AG10803 (cell line): ENCODE measurements at regions not wholly inside any gene's neighbourhood (a gene's known extent, or its start where the extent isn't known, plus 50 kb on each side); places are given as distances from the start of the nearest gene placed in this dataset.

Experiments used
- DNase-seq: peaks from one replicate; pipeline ENCODE4 v3.0.0; 2010; ENCODE audit warnings: low read depth
- H3K4me3 ChIP-seq: 2 replicates; pipeline ENCODE4 v1.5.1; 2011; ENCODE audit warnings: mild to moderate bottlenecking, low read length, control low read depth
- TF ChIP-seq, protein P1 (sequence below): conservative IDR thresholded peaks from 2 replicates; pipeline ENCODE4 v1.5.1; 2011; ENCODE audit warnings: mild to moderate bottlenecking, low read length, control low read depth, inconsistent platforms

- H3K4me3 ChIP-seq = no peak overlapping the region
- TF ChIP-seq, protein P1, sequence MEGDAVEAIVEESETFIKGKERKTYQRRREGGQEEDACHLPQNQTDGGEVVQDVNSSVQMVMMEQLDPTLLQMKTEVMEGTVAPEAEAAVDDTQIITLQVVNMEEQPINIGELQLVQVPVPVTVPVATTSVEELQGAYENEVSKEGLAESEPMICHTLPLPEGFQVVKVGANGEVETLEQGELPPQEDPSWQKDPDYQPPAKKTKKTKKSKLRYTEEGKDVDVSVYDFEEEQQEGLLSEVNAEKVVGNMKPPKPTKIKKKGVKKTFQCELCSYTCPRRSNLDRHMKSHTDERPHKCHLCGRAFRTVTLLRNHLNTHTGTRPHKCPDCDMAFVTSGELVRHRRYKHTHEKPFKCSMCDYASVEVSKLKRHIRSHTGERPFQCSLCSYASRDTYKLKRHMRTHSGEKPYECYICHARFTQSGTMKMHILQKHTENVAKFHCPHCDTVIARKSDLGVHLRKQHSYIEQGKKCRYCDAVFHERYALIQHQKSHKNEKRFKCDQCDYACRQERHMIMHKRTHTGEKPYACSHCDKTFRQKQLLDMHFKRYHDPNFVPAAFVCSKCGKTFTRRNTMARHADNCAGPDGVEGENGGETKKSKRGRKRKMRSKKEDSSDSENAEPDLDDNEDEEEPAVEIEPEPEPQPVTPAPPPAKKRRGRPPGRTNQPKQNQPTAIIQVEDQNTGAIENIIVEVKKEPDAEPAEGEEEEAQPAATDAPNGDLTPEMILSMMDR = no peak
- no peak for DNase-seq
Observed at GRCh38 chr12:68402422-68402821, 70.3 kb upstream of the MDM1 start.

GRCh38 chr12:68403296-68403695, 71.1 kb upstream of the MDM1 start:
- no peak overlapping the region for H3K4me3 ChIP-seq
- TF ChIP-seq, protein P1 = no peak
- DNase-seq = peak; percentile 29

- no peak overlapping the region for H3K4me3 ChIP-seq
- TF ChIP-seq, protein P1 = no peak
- peak; percentile 47 for DNase-seq
Observed at GRCh38 chr12:68403711-68404110, 71.5 kb upstream of the MDM1 start.

- DNase-seq = peak; percentile 71
- TF ChIP-seq, protein P1 = no peak
- H3K4me3 ChIP-seq = no peak overlapping the region
Observed at GRCh38 chr12:68405343-68405781, 73.2 kb upstream of the MDM1 start.

DNA sequence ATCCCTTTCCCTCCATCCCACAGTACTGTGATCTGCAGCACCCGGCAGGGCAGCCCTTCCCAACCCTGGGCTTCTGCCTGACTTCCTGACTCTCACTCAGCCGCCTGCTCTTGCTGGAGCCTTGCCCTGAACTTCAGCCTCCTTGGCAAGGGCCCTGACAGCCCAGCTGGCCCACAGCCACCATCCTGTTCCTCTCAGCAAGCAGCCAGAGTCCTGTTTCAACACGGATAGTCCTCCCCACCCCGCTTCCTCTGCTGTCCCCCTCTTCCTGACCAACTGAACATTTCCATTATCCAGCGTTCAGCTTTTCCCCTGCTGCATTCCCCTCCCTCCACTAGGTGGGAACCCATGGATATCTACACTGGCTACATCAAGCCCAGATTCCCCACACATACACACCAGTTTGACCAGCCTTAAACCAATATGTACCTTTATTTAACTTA, 74.0 kb upstream of the MDM1 start:
- TF ChIP-seq, protein P1 = peak; percentile 51
- DNase-seq = peak; percentile 96
- H3K4me3 ChIP-seq = no peak overlapping the region; the same call in 1 of the 2 replicates

DNA sequence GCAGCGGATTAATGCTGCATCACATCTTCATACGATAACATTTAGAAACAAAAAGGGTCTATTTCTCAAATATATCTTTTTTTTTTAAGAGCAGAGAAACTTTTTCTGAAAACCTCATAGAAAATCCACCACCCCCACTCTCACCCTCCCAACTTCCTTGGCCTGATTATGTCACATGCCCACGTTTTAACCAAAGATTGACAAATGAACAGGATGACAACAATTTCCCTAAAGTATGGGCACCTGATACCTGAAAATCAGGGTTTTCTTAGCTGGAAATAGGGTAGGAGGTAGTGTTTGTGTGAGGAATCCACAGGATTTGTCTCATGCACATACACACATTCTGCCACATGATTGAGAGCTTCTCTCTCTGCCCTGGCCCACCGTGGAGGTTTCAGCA, 74.7 kb upstream of the MDM1 start:
- no peak for DNase-seq
- TF ChIP-seq, protein P1 = no peak
- no peak overlapping the region for H3K4me3 ChIP-seq

DNA sequence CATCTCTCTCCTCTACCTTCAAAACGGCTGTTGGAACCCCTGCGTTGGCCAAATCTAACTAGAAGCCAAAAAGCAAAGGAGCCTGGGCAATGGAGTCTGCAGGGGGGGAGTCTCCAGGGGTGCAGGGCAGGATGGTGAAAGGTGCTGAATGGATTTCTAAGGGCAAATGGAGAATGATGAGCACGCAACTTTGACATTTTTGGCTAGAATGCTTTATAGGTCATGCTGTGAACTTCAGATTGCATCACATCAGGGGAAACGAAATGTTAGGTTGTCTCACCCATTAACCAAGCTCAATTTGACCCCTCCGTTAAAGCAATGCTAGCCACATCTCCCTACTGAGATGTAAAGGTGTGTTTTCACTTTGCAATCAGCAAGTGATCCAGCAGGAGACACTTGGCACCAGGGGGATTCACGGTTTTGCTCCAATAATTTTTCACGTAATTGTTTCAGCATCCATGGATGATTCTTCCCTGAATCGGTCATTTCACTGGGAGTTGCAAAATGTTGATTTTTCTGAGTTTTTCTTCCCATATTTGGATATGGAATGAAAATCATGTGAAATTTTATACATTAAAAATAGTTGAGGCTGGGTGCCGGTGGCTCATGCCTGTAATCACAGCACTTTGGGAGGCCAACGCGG, 78.0 kb upstream of the MDM1 start:
- DNase-seq = no peak
- TF ChIP-seq, protein P1 = no peak
- H3K4me3 ChIP-seq = no peak overlapping the region
